Smooth muscle cell (in vitro differentiated cells): ENCODE measurements at regions not wholly inside any gene's neighbourhood (a gene's known extent, or its start where the extent isn't known, plus 50 kb on each side); places are given as distances from the start of the nearest gene placed in this dataset.
"Not testable (repeated sequence)": the region's sequence is repeated elsewhere in the genome, so short reads cannot be mapped to it uniquely, and the experiment has no call there.

Source experiments
- DNase-seq: peaks from one replicate; lab custom pipeline; 2025; ENCODE audit not compliant: unreplicated experiment; lab: John Stamatoyannopoulos, UW
- H2AFZ ChIP-seq: fragments of 200-600 bp; sonication (generic); 2 replicates; pipeline ENCODE4 v1.6.0; 2016; ENCODE audit warnings: antibody characterized with exemption, low read depth, mild to moderate bottlenecking
- H3F3A ChIP-seq: fragments of 200-600 bp; sonication (generic); 2 replicates; pipeline ENCODE4 v1.6.0; 2017; ENCODE audit warnings: antibody characterized with exemption, low read depth
- H3K27ac ChIP-seq: fragments of 200-600 bp; sonication (generic); 2 replicates; pipeline ENCODE4 v1.5.1; 2016; ENCODE audit warnings: low read depth, mild to moderate bottlenecking
- H3K27me3 ChIP-seq: fragments of 200-600 bp; sonication (generic); 2 replicates; pipeline ENCODE4 v1.6.1; 2016; ENCODE audit warnings: low read depth, mild to moderate bottlenecking
- H3K36me3 ChIP-seq: fragments of 200-600 bp; sonication (generic); 2 replicates; pipeline ENCODE4 v1.5.1; 2016; ENCODE audit warnings: low read depth
- H3K4me1 ChIP-seq: fragments of 200-600 bp; sonication (generic); 2 replicates; pipeline ENCODE4 v1.5.1; 2016; ENCODE audit warnings: low read depth
- H3K4me2 ChIP-seq: fragments of 200-600 bp; sonication (generic); 2 replicates; pipeline ENCODE4 v1.6.0; 2016; ENCODE audit warnings: mild to moderate bottlenecking
- H3K4me3 ChIP-seq: fragments of 200-600 bp; sonication (generic); 2 replicates; pipeline ENCODE4 v1.5.1; 2016; ENCODE audit warnings: mild to moderate bottlenecking
- H3K79me2 ChIP-seq: fragments of 200-600 bp; sonication (generic); 2 replicates; pipeline ENCODE4 v1.6.0; 2016; ENCODE audit warnings: low read depth, mild to moderate bottlenecking
- H3K9ac ChIP-seq: fragments of 200-600 bp; sonication (generic); 2 replicates; pipeline ENCODE4 v1.6.0; 2016; ENCODE audit warnings: low read depth
- H3K9me3 ChIP-seq: fragments of 200-600 bp; sonication (generic); replicated peaks from 2 replicates; pipeline ENCODE4 v1.5.1; 2016; ENCODE audit warnings: low read depth
- H4K20me1 ChIP-seq: fragments of 200-600 bp; sonication (generic); 2 replicates; pipeline ENCODE4 v1.6.0; 2016; ENCODE audit warnings: low read depth
- CTCF ChIP-seq: fragments of 200-600 bp; sonication (generic); IDR thresholded peaks from 2 replicates; pipeline ENCODE4 v1.5.1; 2017; ENCODE audit warnings: borderline replicate concordance, mild to moderate bottlenecking, antibody characterized with exemption; ENCODE audit not compliant: insufficient read depth, poor library complexity, severe bottlenecking
- WGBS: methylation state at CpG from one replicate; pipeline ENCODE4 v1.1.7; 2016; ENCODE audit warnings: low lambda C conversion rate; 5-methylcytosine and 5-hydroxymethylcytosine counted together

- Histone ChIP-seq H3K36me3 (no peaks in the 10 kb centered on the region), H3K4me2 (no peak overlapping the region), H4K20me1 (no peaks in the 10 kb centered on the region), H3K9ac (no peak overlapping the region), H2AFZ (no peak overlapping the region), H3K79me2 (no peaks in the 10 kb centered on the region), H3K27me3 (peaks cover 13% of the 10 kb centered on the region), H3K4me1 (no peaks in the 10 kb centered on the region), H3F3A (no peaks in the 10 kb centered on the region), H3K9me3 (no peaks in the 10 kb centered on the region), H3K4me3 (no peak overlapping the region), H3K27ac (no peak overlapping the region)
- no peak for DNase-seq
- 83% methylated on average over 4 of the region's 4 CpGs for WGBS
- no peak for TF ChIP-seq CTCF
Measured at GRCh38 chr15:93341164-93341563, 252.2 kb upstream of the RGMA start.

GRCh38 chr15:93340406-93340805 lies 251.4 kb upstream of the RGMA start:
- no peak overlapping the region for H3K4me2 ChIP-seq
- no peak overlapping the region for H3K9ac ChIP-seq
- no peaks in the 10 kb centered on the region for H3K9me3 ChIP-seq
- no peaks in the 10 kb centered on the region for H4K20me1 ChIP-seq
- no peak for TF ChIP-seq CTCF
- 94% methylated on average over 2 of the region's 2 CpGs for whole genome bisulfite sequencing
- H3K36me3 ChIP-seq = no peaks in the 10 kb centered on the region
- no peaks in the 10 kb centered on the region for H3K79me2 ChIP-seq
- no peak overlapping the region for H3K27ac ChIP-seq
- no peak overlapping the region for H3K4me3 ChIP-seq
- H3K27me3 ChIP-seq = peaks cover 20% of the 10 kb centered on the region
- no peaks in the 10 kb centered on the region for H3K4me1 ChIP-seq
- H3F3A ChIP-seq = no peaks in the 10 kb centered on the region
- H2AFZ ChIP-seq = no peak overlapping the region
- no peak for DNase-seq

GRCh38 chr15:93333796-93334195 lies 244.8 kb upstream of the RGMA start:
- DNase-seq = no peak
- TF ChIP-seq CTCF = peak; percentile 6
- no peak overlapping the region for H3K9ac ChIP-seq
- no peak overlapping the region for H3K27ac ChIP-seq
- H3K4me2 ChIP-seq = no peak overlapping the region
- H4K20me1 ChIP-seq = no peaks in the 10 kb centered on the region
- no peaks in the 10 kb centered on the region for H3K9me3 ChIP-seq
- 23% methylated on average over 6 of the region's 6 CpGs for WGBS
- H3K36me3 ChIP-seq = no peaks in the 10 kb centered on the region
- peaks cover 30% of the 10 kb centered on the region for H3K4me1 ChIP-seq
- no peaks in the 10 kb centered on the region for H3K79me2 ChIP-seq
- H3F3A ChIP-seq = no peaks in the 10 kb centered on the region
- no peak overlapping the region for H3K4me3 ChIP-seq
- H2AFZ ChIP-seq = no peak overlapping the region
- H3K27me3 ChIP-seq = peaks cover 64% of the 10 kb centered on the region

GRCh38 chr15:93333126-93333525 lies 244.1 kb upstream of the RGMA start:
- H3K4me3 ChIP-seq, H3K27ac ChIP-seq, H3K9me3 ChIP-seq, H3K36me3 ChIP-seq, H3K4me2 ChIP-seq, H3K79me2 ChIP-seq, DNase-seq, H4K20me1 ChIP-seq, H3K9ac ChIP-seq, H3F3A ChIP-seq, H2AFZ ChIP-seq: not testable (repeated sequence)
- H3K27me3 ChIP-seq = peaks cover 69% of the 10 kb centered on the region
- WGBS = 13% methylated on average over 16 of the region's 16 CpGs
- H3K4me1 ChIP-seq = peaks cover 30% of the 10 kb centered on the region
